Sigmoid colon (tissue), 4 donors: ENCODE measurements at regions not wholly inside any gene's neighbourhood (a gene's known extent, or its start where the extent isn't known, plus 50 kb on each side); places are given as distances from the start of the nearest gene placed in this dataset.

Source experiments
- CTCF ChIP-seq, 4 experiments: fragments of 450-650 bp in 3 of 4; fragments of 200-600 bp in 1 of 4; IDR thresholded peaks; one replicate each; pipeline ENCODE4 v1.5.1; 2016 to 2019; ENCODE audit warnings: antibody characterized with exemption in 4 of 4, mild to moderate bottlenecking in 3 of 4, moderate library complexity in 2 of 4
- POLR2AphosphoS5 ChIP-seq, 4 donors: sonication (generic); formaldehyde crosslinking; IDR thresholded peaks; one replicate each; pipeline ENCODE4 v1.6.1; 2017; ENCODE audit warnings: antibody characterized with exemption in 4 of 4

GRCh38 chr15:47603026-47603425 lies 114.3 kb upstream of the SEMA6D start:
- TF ChIP-seq CTCF (IDR thresholded peaks at IDR 0.05) (no peak), POLR2AphosphoS5 (IDR thresholded peaks at IDR 0.05) (no peak)
